Endothelial cell of umbilical vein (primary cell): ENCODE measurements at regions not wholly inside any gene's neighbourhood (a gene's known extent, or its start where the extent isn't known, plus 50 kb on each side); places are given as distances from the start of the nearest gene placed in this dataset.

Source experiments
- BruUV-seq: library from RNA; stranded (reverse); fragments of 400-500 nt; replicated peaks from 2 replicates; lab custom pipeline; 2021; lab: Mats Ljungman, UMichigan
- CTCF ChIA-PET: fragments of 300-600, 350-600 bp; sonication (Branson Sonifier 250); formaldehyde crosslinking; loops from one replicate; lab custom pipeline; 2021; ENCODE audit warnings: antibody characterized with exemption, inconsistent platforms; lab: Charles Lee
- POLR2A ChIA-PET: fragments of 300-600, 350-600 bp; sonication (Branson Sonifier 250); formaldehyde crosslinking; loops from one replicate; lab custom pipeline; 2021; ENCODE audit warnings: antibody characterized with exemption, inconsistent platforms; lab: Charles Lee
- DNase-seq: peaks from one replicate; pipeline ENCODE4 v3.0.0-alpha.2; 2011; ENCODE audit warnings: low read depth, low spot score
- FAIRE-seq: peaks from 2 replicates; lab custom pipeline; 2011; peaks lifted over from hg19 to GRCh38; lab: Jason Lieb, UNC
- H2AFZ ChIP-seq: 2 replicates; pipeline ENCODE4 v1.6.0; 2012; ENCODE audit warnings: low read depth, low read length, control low read depth, inconsistent platforms
- H3K27ac ChIP-seq: 2 replicates; pipeline ENCODE4 v1.5.1; 2011; ENCODE audit warnings: low read depth, mild to moderate bottlenecking, control low read depth, low read length, moderate library complexity; ENCODE audit not compliant: insufficient read depth
- H3K27me3 ChIP-seq, 2 experiments: 2 replicates each; pipeline versions ENCODE4 v1.6.0 to v1.6.1; 2011; ENCODE audit warnings: low read length in 2 of 2, mixed read lengths in 1 of 2; ENCODE audit not compliant: control insufficient read depth in 2 of 2, insufficient read depth in 2 of 2
- H3K36me3 ChIP-seq, 2 experiments: 2 replicates in 1 of 2; 3 replicates in 1 of 2; pipeline ENCODE4 v1.5.1; 2011; ENCODE audit warnings: low read length in 2 of 2, mild to moderate bottlenecking in 1 of 2, moderate library complexity in 1 of 2; ENCODE audit not compliant: control insufficient read depth in 2 of 2, insufficient read depth in 2 of 2; ENCODE audit errors: extremely low read depth in 1 of 2
- H3K4me1 ChIP-seq: 3 replicates; pipeline ENCODE4 v1.5.1; 2011; ENCODE audit warnings: mild to moderate bottlenecking, low read length; ENCODE audit not compliant: control insufficient read depth, insufficient read depth; ENCODE audit errors: extremely low read depth
- H3K4me2 ChIP-seq: 2 replicates; pipeline ENCODE4 v1.6.1; 2011; ENCODE audit warnings: low read length, control low read depth, mixed read lengths; ENCODE audit not compliant: insufficient read depth
- H3K4me3 ChIP-seq, 3 experiments: fragments of 200-600 bp in 1 of 3; sonication (generic), shearing (Covaris generic) in 1 of 3; replicated peaks in 1 of 3; 2 replicates each; pipeline ENCODE4 v1.5.1; 2011 to 2016; ENCODE audit warnings: control low read depth in 3 of 3, low read length in 3 of 3, mild to moderate bottlenecking in 2 of 3, inconsistent platforms in 1 of 3, low read depth in 1 of 3, moderate library complexity in 1 of 3; ENCODE audit not compliant: insufficient read depth in 1 of 3
- H3K79me2 ChIP-seq: 2 replicates; pipeline ENCODE4 v1.6.0; 2012; ENCODE audit warnings: low read length, inconsistent platforms; ENCODE audit not compliant: control insufficient read depth, insufficient read depth
- H3K9ac ChIP-seq: replicated peaks from 2 replicates; pipeline ENCODE3; 2011; ENCODE audit warnings: low read length, control low read depth; ENCODE audit not compliant: insufficient read depth; ENCODE audit errors: extremely low read depth
- H3K9me1 ChIP-seq: replicated peaks from 3 replicates; pipeline ENCODE4 v1.6.0; 2011; ENCODE audit warnings: mild to moderate bottlenecking, low read length; ENCODE audit not compliant: control insufficient read depth, insufficient read depth; ENCODE audit errors: extremely low read depth
- H3K9me3 ChIP-seq: replicated peaks from 2 replicates; pipeline ENCODE4 v1.5.1; 2012; ENCODE audit warnings: low read length, inconsistent platforms; ENCODE audit not compliant: control insufficient read depth, insufficient read depth
- H4K20me1 ChIP-seq: replicated peaks from 2 replicates; pipeline ENCODE3; 2011; ENCODE audit warnings: mild to moderate bottlenecking, low read length; ENCODE audit not compliant: control insufficient read depth, insufficient read depth; ENCODE audit errors: extremely low read depth
- CTCF ChIP-seq, 2 donors: IDR thresholded peaks; 1 replicate in 1 of 2; 2 replicates in 1 of 2; pipeline ENCODE4 v1.5.1; 2011; ENCODE audit warnings: low read length in 2 of 2, mild to moderate bottlenecking in 2 of 2, moderate library complexity in 2 of 2, control low read depth in 1 of 2, inconsistent platforms in 1 of 2, low read depth in 1 of 2; ENCODE audit not compliant: insufficient read depth in 1 of 2; ENCODE audit errors: extremely low read depth in 1 of 2
- EZH2 ChIP-seq: IDR thresholded peaks from 2 replicates; pipeline ENCODE4 v1.6.1; 2012; ENCODE audit warnings: borderline replicate concordance, low read depth, mild to moderate bottlenecking, moderate library complexity, low read length, inconsistent platforms; ENCODE audit not compliant: severe bottlenecking
- FOS ChIP-seq: IDR thresholded peaks from 2 replicates; pipeline ENCODE4 v1.6.1; 2011; ENCODE audit warnings: mild to moderate bottlenecking, low read length, moderate library complexity, borderline replicate concordance; ENCODE audit not compliant: insufficient read depth
- GATA2 ChIP-seq: IDR thresholded peaks from 2 replicates; pipeline ENCODE4 v1.7.0; 2011; ENCODE audit warnings: low read depth, mild to moderate bottlenecking, moderate library complexity, mixed read lengths, low read length; ENCODE audit not compliant: insufficient read length, insufficient read depth
- JUN ChIP-seq: IDR thresholded peaks from 2 replicates; pipeline ENCODE4 v1.6.1; 2011; ENCODE audit warnings: borderline replicate concordance, low read depth; ENCODE audit not compliant: insufficient read length, insufficient read depth
- MAX ChIP-seq: IDR thresholded peaks from 2 replicates; pipeline ENCODE4 v1.6.1; 2011; ENCODE audit not compliant: insufficient read depth, insufficient read length
- MYC ChIP-seq: IDR thresholded peaks from one replicate; pipeline ENCODE4 v1.6.1; 2011; ENCODE audit warnings: mild to moderate bottlenecking, low read depth, low read length
- POLR2A ChIP-seq: IDR thresholded peaks from 2 replicates; pipeline ENCODE4 v1.6.1; 2012; ENCODE audit warnings: low read depth, mild to moderate bottlenecking, control low read depth, low read length
- POLR2AphosphoS5 ChIP-seq: IDR thresholded peaks from 2 replicates; pipeline ENCODE4 v1.6.1; 2012; ENCODE audit warnings: low read depth, mild to moderate bottlenecking, control low read depth, low read length, moderate library complexity; ENCODE audit not compliant: insufficient read depth
- dilution Hi-C: fragments of 300-500 bp; cut with MboI; formaldehyde crosslinking; loops from one replicate; pipeline ENCODE4 v1.15.0; 2019; ENCODE audit warnings: low sequenced_read_pairs; ENCODE audit not compliant: extremely low pct_ligation_motif_present
- intact Hi-C: fragments of 100-400 bp; cut with micrococcal nuclease; formaldehyde crosslinking; loops from one replicate; pipeline ENCODE4 v1.10.0; 2022

- intact Hi-C loops (no loop called here), dilution Hi-C loops (no loop called here)
- no peak overlapping the region for H3K9ac ChIP-seq
- H3K4me3 ChIP-seq: no peak overlapping the region
- no peak overlapping the region for H3K4me2 ChIP-seq
- no peak overlapping the region for H3K27ac ChIP-seq
- H4K20me1 ChIP-seq: no peaks in the 10 kb centered on the region
- H3K36me3 ChIP-seq: no peaks in the 10 kb centered on the region
- BruUV-seq: no TSS peak
- ChIA-PET POLR2A (no interaction called here), CTCF (no interaction called here)
- no peaks in the 10 kb centered on the region for H3K79me2 ChIP-seq
- no peaks in the 10 kb centered on the region for H3K9me3 ChIP-seq
- DNase-seq (no peak), FAIRE-seq (no peak)
- H3K4me1 ChIP-seq: no peaks in the 10 kb centered on the region
- TF ChIP-seq EZH2 (no peak), MYC (no peak), MAX (no peak), POLR2A (no peak), FOS (no peak), GATA2 (no peak), JUN (no peak), CTCF (IDR thresholded peaks at IDR 0.05; ENCODE audit: extremely low read depth in 1 of 2, insufficient read depth in 1 of 2, low read depth in 1 of 2, low read length in 2 of 2) (no peak), POLR2AphosphoS5 (no peak)
- no peaks in the 10 kb centered on the region for H3K9me1 ChIP-seq
- no peaks in the 10 kb centered on the region for H3K27me3 ChIP-seq
- H2AFZ ChIP-seq: no peak overlapping the region
Measured at GRCh38 chr1:192713921-192714320, 78.0 kb downstream of the RGS13 start.
